Left cardiac atrium (tissue), 4 donors: ENCODE measurements at regions not wholly inside any gene's neighbourhood (a gene's known extent, or its start where the extent isn't known, plus 50 kb on each side); places are given as distances from the start of the nearest gene placed in this dataset.

ENCODE experiments used
- ATAC-seq, 2 donors: fragments of 200-7000 bp; cut with Tn5 transposase; one replicate each; pipeline ENCODE4 v1.9.1; 2020; ENCODE audit warnings: mild to moderate bottlenecking in 2 of 2, moderate library complexity in 2 of 2
- DNase-seq: peaks from one replicate; pipeline ENCODE4 v3.0.0-alpha.2; 2020
- intact Hi-C, 2 donors: fragments of 100-400 bp; cut with DNase I; formaldehyde crosslinking; loops; one replicate each; pipeline versions ENCODE4 v1.14.1 to v1.15.1; 2022 to 2023
- donor health status: DM: no; HTN: yes; CAD: no.
- donor health status: DM: no; HTN: yes; CAD: no; lungs with severe emphysema.
- donor health status: DM: yes; HTN: yes; CAD: no.
- donor health status: Dilated cardiomyopathy.

- ATAC-seq (no peak), DNase-seq (no peak)
- intact Hi-C loops: no loop called here
Observed at GRCh38 chr6:110558575-110558974, 82.2 kb upstream of the SLC22A16 start.

- DNase-seq: no peak
- intact Hi-C loops: no loop called here
- no peak for ATAC-seq
Observed at GRCh38 chr6:110557199-110557598, 80.8 kb upstream of the SLC22A16 start.

GRCh38 chr6:110556317-110557110 is 80.1 kb upstream of the SLC22A16 start:
- ATAC-seq (no peak), DNase-seq (no peak)
- intact Hi-C loops: no loop called here

DNA sequence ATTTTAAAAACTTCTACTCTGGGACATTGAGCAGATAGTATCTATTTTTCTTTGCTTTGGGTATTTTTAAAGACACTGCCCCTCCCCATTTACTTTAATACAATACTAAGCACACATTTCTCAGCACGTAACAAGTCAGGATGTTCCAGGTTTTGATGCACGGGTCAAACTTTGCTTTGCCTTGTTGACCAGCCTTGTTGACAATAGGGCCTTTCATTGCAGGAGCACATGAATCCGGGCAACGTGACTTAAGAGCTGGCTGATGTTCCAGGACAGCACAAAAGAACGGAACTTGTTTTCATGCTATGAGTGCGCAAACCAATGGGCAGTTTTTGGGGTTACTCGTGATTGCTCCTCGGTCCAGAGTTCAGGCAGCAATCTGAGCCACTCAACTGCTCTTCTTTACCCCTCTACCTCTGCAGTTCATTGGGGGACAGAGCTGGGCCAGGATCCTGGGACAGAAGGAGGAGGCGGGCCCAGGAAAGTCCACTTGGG is 78.6 kb upstream of the SLC22A16 start:
- DNase-seq: no peak
- intact Hi-C loops: no loop called here
- no peak for ATAC-seq

DNA sequence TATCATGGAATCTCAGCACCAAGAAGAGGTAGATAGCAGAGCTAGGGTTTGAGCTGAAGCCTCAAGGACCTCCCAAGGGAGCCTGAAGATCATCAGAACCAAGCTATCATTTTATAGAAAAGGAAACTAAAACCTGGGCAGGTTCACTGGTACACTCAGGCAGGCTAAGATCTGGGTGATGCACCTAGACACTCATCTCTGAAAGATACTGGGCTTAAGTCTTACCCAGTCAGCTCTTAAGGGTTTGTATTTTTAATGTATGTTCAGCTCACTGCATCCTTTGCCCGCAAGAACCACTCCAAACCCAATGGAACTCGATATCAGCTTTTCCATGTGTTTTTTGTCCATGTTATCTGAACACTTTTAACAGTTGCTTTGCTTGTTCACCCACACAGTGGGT is 78.0 kb upstream of the SLC22A16 start:
- no peak for DNase-seq
- no peak for ATAC-seq
- intact Hi-C loops: no loop called here

DNA sequence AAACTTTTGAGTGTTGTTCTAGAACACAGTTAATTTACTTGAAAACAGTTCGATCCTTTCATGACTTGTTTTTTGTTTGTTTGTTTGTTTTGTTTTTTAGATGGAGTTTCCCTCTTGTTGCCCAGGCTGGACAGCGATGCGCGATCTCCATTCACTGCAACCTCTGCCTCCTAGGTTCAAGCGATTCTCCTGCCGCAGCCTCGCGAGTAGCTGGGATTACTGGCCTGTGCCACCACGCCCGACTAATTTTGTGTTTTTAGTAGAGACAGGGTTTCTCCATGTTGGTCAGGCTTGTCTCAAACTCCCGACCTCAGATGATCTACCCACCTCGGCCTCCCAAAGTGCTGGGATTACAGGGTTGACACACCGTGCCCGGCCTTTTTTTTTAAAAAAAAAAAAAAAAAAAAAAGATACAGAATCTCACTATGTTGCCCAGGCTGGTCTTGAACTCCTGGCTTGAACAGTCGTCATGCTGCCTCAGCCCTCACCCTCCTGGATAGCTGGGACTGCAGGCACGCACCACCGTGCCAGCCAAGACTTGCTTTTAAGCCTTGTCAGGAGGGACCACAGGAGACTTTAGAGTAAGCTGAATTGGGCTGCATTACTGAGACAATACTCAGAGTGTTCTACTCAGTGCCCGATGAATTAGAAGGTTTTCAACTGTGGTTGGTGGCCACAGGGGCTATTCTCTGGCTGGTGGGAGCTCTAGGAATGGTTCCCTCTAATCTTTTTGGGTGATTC is 76.7 kb upstream of the SLC22A16 start:
- DNase-seq: no peak
- intact Hi-C loops: no loop called here
- ATAC-seq: no peak

DNA sequence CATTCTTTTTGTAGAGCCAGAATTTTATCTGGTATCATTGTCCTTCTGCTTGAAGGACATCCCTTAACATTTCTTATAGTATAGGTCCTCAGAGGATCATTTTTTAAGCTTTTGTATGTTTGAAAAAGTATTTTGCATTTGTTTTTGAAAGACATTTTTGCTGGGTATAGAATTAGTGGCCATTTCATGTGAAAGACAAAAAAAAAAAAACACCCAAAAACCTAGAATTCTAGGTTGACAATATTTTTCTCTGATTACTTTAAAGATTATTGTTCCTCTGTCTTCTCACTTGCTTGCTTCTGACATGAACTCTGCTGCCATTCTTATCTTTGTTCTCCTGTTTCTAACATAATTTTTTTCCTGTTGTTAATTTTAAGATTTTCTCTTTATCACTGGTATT is 75.7 kb upstream of the SLC22A16 start:
- DNase-seq (no peak), ATAC-seq (no peak)
- intact Hi-C loops: no loop called here

GRCh38 chr6:110551088-110551487 is 74.7 kb upstream of the SLC22A16 start:
- intact Hi-C loops: no loop called here
- no peak for ATAC-seq

DNA sequence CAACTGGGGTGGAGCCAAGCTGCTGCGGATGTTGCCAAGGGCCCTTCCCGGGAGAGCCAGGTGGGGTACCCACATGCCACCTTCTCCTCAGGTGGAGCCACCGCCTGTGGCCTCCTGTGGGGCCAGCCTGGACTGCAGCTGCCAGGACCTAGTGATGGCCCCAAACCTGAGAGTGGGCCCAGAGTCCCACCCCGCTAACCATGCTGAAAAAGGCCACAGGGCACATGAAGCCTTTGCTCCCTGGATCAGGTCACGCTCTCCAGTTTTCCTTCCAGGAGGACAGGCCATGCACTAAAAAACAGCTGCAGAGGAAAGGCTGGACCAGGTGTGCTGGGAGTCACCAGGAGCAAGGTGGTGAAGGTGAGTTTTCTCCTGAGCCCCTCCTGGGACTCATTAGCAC is 73.9 kb upstream of the SLC22A16 start:
- no peak for DNase-seq
- no peak for ATAC-seq
- intact Hi-C loops: no loop called here

More at GRCh38 chr6:110551088-110551487, 74.7 kb upstream of the SLC22A16 start:
- no peak for DNase-seq

GRCh38 chr6:110549277-110549676 is 72.9 kb upstream of the SLC22A16 start:
- intact Hi-C loops: no loop called here
- no peak for DNase-seq
- ATAC-seq: no peak

DNA sequence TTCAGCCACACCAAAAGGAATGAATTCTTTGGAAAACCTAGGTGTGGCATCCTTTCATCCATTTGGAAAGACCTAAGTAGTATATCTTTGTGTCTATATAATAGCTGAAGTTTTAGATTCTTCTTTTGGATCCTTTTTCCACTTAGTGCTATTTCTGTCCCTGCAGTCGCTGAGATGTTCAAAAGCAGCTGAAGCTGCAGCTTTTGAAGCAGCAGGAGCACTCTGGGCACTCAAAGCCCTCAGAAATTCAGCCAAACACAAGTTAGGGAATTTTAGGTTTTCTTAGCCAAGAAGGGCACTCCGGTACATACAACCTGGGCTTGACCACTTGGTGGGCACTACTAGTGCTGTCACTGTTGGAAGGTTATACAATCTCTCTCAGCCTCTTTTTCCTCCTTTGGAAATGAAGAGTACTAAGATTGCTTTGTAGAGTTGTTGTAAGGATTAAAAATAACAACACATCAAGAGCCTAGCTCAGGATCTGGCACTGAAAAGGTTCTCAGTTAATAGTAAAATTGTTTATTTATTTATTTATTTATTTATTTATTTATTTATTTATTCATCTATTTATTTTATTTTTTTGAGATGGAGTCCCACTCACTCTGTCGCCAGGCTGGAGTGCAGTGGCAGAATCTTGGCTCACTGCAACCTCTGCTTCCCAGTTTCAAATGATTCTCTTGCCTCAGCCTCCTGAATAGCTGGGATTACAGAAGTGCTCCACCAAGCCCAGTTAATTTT is 71.9 kb upstream of the SLC22A16 start:
- ATAC-seq (no peak), DNase-seq (no peak)
- intact Hi-C loops: no loop called here

DNA sequence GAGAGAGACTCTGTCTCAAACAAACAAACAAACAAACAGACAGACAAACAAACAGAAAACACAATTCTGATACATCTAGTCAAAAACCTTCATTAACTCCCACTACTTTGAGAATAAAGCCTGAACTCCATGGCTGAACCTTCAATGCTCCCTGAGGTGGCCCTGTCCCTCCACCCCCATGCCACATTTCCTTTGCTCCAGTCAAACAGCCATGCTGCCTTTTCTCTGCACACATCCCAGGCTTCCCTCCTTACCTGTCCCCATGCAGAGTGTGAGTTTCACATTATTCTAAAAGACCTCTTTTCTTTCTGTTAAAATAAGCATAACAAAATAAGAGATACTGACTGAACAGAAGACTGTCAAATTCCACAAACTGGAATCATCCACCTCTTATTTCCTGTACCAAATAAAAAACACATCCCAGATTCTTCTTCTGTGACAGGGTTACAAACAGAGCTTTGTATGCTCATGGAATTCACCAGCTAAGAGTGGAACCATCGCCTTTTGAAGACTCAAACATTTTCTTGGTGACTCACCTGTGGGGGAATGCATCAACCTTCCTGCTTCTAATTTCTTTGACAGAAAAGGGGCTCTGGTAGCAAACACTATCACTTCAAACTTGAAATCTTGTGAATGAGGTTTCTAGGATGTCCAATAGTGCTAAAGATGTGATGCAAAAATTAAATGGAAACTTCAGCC is 71.0 kb upstream of the SLC22A16 start:
- no peak for DNase-seq
- intact Hi-C loops: no loop called here
- ATAC-seq: no peak

DNA sequence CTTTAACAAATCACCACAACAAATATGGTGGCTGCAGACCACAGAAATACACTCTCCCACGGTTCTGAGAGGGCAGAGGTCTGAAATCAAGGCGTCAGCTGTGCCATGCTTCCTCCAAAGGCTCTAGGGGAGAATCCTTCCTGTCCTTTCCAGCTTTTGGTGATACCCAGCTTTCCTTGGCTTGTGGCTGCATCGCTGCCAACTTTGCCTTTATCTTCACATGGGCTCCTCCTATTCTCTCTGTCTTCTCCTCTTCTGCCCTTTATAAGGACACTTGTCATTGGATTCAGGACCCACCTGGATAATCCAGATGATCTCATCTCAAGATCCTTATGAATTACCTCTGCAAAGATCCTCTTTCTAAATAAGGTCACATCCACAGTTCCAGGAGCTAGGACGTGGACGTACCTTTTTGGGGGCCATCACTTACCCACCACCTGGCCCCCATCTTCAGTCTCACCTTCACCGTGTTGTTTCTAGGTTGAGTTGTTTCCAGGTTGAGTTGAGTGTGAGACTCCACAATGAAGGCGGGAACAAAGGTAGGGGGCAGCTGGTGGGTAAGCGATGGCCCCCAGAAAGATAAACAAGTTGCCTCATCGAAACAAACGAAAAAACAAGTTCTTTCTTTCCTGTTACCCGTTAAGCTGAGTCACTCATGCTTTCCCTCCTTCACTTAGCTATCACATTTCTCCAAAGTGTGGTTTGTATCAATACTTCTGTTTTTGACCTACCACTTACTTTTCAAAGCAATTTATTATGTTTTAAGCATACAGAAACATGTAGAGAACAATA is 68.9 kb upstream of the SLC22A16 start:
- ATAC-seq (no peak), DNase-seq (no peak)
- intact Hi-C loops: no loop called here

DNA sequence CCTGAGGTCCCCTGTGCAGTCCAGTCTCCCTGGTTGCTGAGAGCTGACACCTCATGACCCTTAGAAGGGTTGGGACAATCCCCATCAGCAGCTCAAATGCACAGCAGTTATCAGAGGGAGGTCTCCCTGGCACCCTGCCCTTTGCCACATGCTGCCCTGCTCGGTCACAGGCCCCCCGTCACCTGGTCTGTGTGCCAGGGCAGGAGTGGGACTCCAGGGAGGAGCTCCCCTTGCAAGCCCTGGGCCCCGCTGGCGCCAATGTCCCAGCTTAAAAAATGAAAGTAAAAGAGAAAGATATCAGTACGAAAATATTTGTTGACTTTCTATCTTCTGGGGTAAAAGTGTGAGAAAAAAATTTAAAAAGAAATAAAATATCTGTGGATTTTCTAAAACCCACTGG is 68.1 kb upstream of the SLC22A16 start:
- ATAC-seq: no peak

DNA sequence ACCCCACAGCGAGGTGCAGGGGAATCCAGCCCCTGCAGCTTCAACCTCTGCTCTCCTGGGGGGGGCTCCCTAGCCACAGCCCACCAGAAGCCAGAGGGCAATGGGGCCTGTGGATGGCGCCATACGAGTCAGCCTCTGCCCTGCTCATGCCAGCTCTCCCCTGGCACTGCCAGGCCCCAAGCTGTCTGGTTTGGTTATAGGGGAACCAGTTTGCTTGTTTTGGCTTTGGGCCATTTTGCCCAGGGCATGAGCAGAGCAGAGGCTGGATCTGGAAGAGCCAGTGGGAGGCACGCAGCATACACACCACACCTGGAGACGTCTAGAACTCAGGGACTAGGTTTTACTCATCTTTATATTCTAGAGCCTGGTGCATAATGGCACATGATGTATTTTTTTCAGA is 66.7 kb upstream of the SLC22A16 start:
- ATAC-seq: peak; percentile 25 to 39

More for the DNA sequence above, 68.1 kb upstream of the SLC22A16 start:
- intact Hi-C loops: no loop called here
- no peak for DNase-seq

GRCh38 chr6:110542311-110543024 is 66.1 kb upstream of the SLC22A16 start:
- peak; percentile 61 for DNase-seq
- intact Hi-C loops: no loop called here
- ATAC-seq: peak; percentile 86 to 91

More for the DNA sequence above, 66.7 kb upstream of the SLC22A16 start:
- no peak for DNase-seq
- intact Hi-C loops: no loop called here

DNA sequence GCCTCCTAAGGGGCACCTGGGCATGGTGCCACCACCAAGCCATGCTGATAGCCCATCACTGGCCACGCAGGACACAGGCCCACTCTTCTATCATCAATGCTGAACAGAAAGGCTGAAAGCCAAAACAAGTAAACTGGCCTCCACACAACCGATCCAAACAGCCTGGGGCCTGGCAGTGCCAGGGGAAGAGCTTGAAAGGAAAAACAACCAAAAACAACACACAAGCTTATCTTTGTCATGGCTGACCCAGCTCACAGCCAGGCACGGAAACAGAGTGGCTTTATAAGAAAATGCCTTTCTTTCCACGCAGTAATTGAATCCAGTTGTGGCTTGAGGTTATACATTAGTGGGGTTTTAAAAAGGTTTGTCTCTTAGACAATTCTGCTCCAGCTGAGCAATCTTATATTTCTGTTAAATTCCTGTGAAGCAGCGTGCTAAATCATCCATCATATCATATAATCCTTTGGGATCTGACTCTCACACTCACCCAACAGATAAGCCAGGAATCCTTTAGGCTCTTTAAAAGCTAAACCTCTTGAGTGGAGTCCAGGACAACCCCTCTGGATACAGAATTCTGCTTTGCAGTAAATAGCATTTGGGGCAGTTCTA is 65.4 kb upstream of the SLC22A16 start:
- DNase-seq: no peak
- ATAC-seq: peak; percentile 21
- intact Hi-C loops: no loop called here
